ENCODE measurements at regions not wholly inside any gene's neighbourhood (a gene's known extent, or its start where the extent isn't known, plus 50 kb on each side); places are given as distances from the start of the nearest gene placed in this dataset.

- ChIA-PET CTCF (no interaction called here), POLR2A (no interaction called here)
- H3K4me3 Mint-ChIP-seq: no peak overlapping the region
- no peaks in the 10 kb centered on the region for H3K4me1 Mint-ChIP-seq
- H3K9me3 Mint-ChIP-seq: no peaks in the 10 kb centered on the region
- no peak overlapping the region for H3K27ac Mint-ChIP-seq
- no peaks in the 10 kb centered on the region for H3K27me3 Mint-ChIP-seq
- no peak for DNase-seq
- no peaks in the 10 kb centered on the region for H3K36me3 Mint-ChIP-seq (ENCODE audit: low read depth)
Observed at GRCh38 chr1:99594205-99594604, 51.7 kb upstream of the PALMD start.

- Mint-ChIP-seq H3K27ac (no peak overlapping the region), H3K4me3 (no peak overlapping the region), H3K9me3 (no peaks in the 10 kb centered on the region), H3K4me1 (no peaks in the 10 kb centered on the region), H3K36me3 (ENCODE audit: low read depth) (no peaks in the 10 kb centered on the region), H3K27me3 (no peaks in the 10 kb centered on the region)
- ChIA-PET POLR2A (no interaction called here), CTCF (no interaction called here)
- DNase-seq: no peak
Observed at GRCh38 chr1:99595041-99595440, 50.9 kb upstream of the PALMD start.

- H3K4me3 Mint-ChIP-seq: no peak overlapping the region
- H3K4me1 Mint-ChIP-seq: no peaks in the 10 kb centered on the region
- POLR2A ChIA-PET: no interaction called here
- H3K27ac Mint-ChIP-seq: no peak overlapping the region
- no peaks in the 10 kb centered on the region for H3K9me3 Mint-ChIP-seq
- H3K27me3 Mint-ChIP-seq: no peaks in the 10 kb centered on the region
- no peaks in the 10 kb centered on the region for H3K36me3 Mint-ChIP-seq (ENCODE audit: low read depth)
- DNase-seq: no peak
- CTCF ChIA-PET: no interaction called here
Observed at GRCh38 chr1:99595441-99595840, 50.5 kb upstream of the PALMD start.

Measured in activated CD4-positive, alpha-beta memory T cell treated with anti-CD3 and anti-CD28 coated beads, Interleukin-2, amount 10 ng/mL, durations not matched to agents 7 days and 5 days (primary cell).